ENCODE measurements at regions not wholly inside any gene's neighbourhood (a gene's known extent, or its start where the extent isn't known, plus 50 kb on each side); places are given as distances from the start of the nearest gene placed in this dataset.

DNA sequence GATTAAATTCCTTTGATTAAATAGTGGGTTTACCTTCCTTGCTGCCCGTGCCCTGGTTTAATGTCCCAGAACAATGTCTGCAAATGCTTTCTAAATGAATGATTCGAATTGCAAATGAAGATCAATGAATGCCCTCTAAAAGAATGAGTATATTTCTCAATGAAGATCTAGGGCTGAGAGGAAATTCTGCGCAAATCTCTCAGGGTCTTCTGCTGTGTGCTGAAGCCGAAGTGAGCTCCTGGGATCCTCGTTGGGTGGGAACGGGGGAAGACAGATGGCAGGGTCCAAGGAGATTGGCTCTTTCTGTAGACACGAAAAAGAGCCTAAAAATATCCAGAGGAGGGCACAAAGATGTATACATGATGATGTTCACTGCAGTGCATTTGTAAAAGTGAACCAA, 224.8 kb downstream of the STIM2 start:
- Histone ChIP-seq H3K4me3 (peak overlapping the region in 3 of 4 donors; percentile 7 to 43 (median 32)), H3K36me3 (no peaks in the 10 kb centered on the region), H3K27ac (no peak overlapping the region), H3K27me3 (peaks cover 0 to 39% of the 10 kb centered on the region in 2 donors), H3K9me3 (no peaks in the 10 kb centered on the region), H3K4me1 (peaks cover 0 to 21% (median 6%) of the 10 kb centered on the region in 4 donors)
- TF ChIP-seq POLR2A (IDR thresholded peaks at IDR 0.05) (no peak), EP300 (IDR thresholded peaks at IDR 0.05) (no peak)
- TF ChIP-seq, protein P1, sequence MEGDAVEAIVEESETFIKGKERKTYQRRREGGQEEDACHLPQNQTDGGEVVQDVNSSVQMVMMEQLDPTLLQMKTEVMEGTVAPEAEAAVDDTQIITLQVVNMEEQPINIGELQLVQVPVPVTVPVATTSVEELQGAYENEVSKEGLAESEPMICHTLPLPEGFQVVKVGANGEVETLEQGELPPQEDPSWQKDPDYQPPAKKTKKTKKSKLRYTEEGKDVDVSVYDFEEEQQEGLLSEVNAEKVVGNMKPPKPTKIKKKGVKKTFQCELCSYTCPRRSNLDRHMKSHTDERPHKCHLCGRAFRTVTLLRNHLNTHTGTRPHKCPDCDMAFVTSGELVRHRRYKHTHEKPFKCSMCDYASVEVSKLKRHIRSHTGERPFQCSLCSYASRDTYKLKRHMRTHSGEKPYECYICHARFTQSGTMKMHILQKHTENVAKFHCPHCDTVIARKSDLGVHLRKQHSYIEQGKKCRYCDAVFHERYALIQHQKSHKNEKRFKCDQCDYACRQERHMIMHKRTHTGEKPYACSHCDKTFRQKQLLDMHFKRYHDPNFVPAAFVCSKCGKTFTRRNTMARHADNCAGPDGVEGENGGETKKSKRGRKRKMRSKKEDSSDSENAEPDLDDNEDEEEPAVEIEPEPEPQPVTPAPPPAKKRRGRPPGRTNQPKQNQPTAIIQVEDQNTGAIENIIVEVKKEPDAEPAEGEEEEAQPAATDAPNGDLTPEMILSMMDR (IDR thresholded peaks at IDR 0.05), result no peak
- no peak for DNase-seq (ENCODE audit: low spot score in 2 of 2)
- 33 to 45% methylated on average over 7 of the region's 7 CpGs for WGBS, 2 donors

DNA sequence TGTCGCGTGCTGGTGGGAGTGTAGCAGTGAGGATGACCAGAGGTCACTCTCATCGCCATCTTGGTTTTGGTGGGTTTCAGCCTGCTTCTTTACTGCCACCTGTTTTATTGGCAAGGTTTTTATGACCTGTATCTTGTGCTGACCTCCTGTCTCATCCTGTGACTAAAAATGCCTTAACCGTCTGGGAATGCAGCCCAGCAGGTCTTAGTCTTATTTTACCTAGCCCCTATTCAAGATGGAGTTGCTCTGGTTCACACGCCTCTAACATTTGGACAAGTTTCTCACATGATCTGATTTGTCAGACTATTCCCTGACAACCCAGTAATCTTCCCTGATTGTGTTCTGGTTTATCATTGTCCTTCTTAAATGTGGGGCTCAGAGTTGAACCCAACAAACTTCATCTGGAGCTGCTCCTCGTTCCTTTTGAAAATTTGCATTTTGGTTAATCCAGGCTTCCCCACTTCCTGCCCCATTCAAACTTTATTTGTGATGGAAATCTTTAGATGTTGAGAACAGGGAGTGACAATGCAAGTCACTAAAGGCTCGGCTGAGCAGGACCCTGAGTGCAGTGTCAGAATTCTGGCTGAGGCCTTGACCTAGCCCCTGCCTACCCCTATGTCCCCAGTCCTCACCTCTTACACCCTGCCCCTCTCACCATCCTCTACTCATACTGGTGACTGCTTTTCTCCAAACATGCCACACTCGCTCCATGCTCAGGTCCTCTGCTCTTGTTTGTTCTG, 226.8 kb downstream of the STIM2 start:
- 89 to 92% methylated on average over 8 of the region's 8 CpGs for WGBS, 2 donors
- no peak for TF ChIP-seq POLR2A (IDR thresholded peaks at IDR 0.05)
- TF ChIP-seq, protein P1 (IDR thresholded peaks at IDR 0.05), result no peak
- TF ChIP-seq EP300 (IDR thresholded peaks at IDR 0.05), result no peak

DNA sequence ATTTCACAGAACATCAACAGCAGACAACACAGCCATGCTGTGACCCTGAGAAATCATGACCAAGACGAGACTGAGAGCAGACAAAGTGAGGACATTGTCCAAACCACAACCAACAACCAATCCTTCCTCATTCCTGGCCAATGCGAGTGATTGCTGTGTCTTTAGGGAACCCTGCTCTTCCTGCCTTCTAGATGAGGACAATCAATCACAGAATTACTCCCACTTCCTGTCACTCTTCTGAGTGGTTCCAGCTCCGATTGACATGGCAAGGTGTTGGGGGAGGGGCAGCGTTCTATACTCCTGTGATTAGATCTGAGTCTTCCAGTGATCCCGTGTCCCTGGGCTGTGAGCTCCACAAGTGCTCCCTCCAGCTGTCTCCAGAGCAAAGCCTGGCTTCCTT, 227.8 kb downstream of the STIM2 start:
- Histone ChIP-seq H3K4me3 (no peak overlapping the region), H3K36me3 (no peaks in the 10 kb centered on the region), H3K4me1 (peaks cover 0 to 16% (median 6%) of the 10 kb centered on the region in 4 donors), H3K9me3 (no peaks in the 10 kb centered on the region), H3K27ac (no peak overlapping the region), H3K27me3 (peaks cover 0 to 50% of the 10 kb centered on the region in 2 donors)
- no peak for DNase-seq (ENCODE audit: low spot score in 2 of 2)
- 29 to 39% methylated on average over 5 of the region's 5 CpGs for WGBS, 2 donors
- TF ChIP-seq EP300 (IDR thresholded peaks at IDR 0.05), result no peak

More for the DNA sequence above, 226.8 kb downstream of the STIM2 start:
- Histone ChIP-seq H3K9me3 (no peaks in the 10 kb centered on the region), H3K27ac (no peak overlapping the region), H3K4me3 (no peak overlapping the region), H3K27me3 (peaks cover 0 to 50% of the 10 kb centered on the region in 2 donors), H3K36me3 (no peaks in the 10 kb centered on the region), H3K4me1 (peaks cover 0 to 16% (median 6%) of the 10 kb centered on the region in 4 donors)
- DNase-seq (ENCODE audit: low spot score in 2 of 2), result no peak

DNA sequence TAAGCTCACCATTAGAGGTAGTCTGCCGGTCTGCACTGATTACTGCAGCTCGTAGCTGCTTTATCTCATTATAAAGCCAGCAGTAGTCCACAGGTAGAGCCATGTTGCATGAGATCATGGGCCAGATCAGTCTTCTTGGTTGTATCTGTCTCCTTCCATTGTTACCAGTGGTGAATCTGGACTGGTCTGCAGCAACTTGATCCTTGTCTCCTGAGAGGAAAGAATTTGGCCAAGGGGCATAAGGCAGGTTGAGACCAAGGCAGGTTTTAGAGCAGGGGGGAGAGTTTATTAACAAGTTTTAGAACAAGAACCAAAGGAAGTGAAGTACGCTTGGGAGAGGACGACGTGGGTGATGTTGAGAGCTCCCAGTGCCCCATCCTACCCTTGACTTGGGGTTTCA, 228.5 kb downstream of the STIM2 start:
- H3K4me1 ChIP-seq, result peaks cover 0 to 15% (median 6%) of the 10 kb centered on the region in 4 donors
- H3K27ac ChIP-seq, result no peak overlapping the region
- no peaks in the 10 kb centered on the region for H3K36me3 ChIP-seq
- no peak for DNase-seq (ENCODE audit: low spot score in 2 of 2)
- peaks cover 0 to 48% of the 10 kb centered on the region in 2 donors for H3K27me3 ChIP-seq
- H3K4me3 ChIP-seq, result no peak overlapping the region
- 93 to 95% methylated on average over 5 of the region's 5 CpGs for WGBS, 2 donors
- no peak for TF ChIP-seq EP300 (IDR thresholded peaks at IDR 0.05)
- TF ChIP-seq, protein P1 (IDR thresholded peaks at IDR 0.05), result no peak
- no peak for TF ChIP-seq POLR2A (IDR thresholded peaks at IDR 0.05)
- H3K9me3 ChIP-seq, result no peaks in the 10 kb centered on the region

GRCh38 chr4:27090406-27090805, 229.8 kb downstream of the STIM2 start:
- no peaks in the 10 kb centered on the region for H3K9me3 ChIP-seq
- no peak for DNase-seq (ENCODE audit: low spot score in 2 of 2)
- TF ChIP-seq EP300 (IDR thresholded peaks at IDR 0.05), result no peak
- TF ChIP-seq, protein P1 (IDR thresholded peaks at IDR 0.05), result no peak
- TF ChIP-seq POLR2A (IDR thresholded peaks at IDR 0.05), result no peak
- WGBS, 2 donors, result 58 to 64% methylated on average over 6 of the region's 6 CpGs
- H3K27ac ChIP-seq, result no peak overlapping the region
- H3K36me3 ChIP-seq, result no peaks in the 10 kb centered on the region
- H3K4me1 ChIP-seq, result peaks cover 0 to 3% (median under 1%) of the 10 kb centered on the region in 4 donors
- H3K4me3 ChIP-seq, result no peak overlapping the region
- H3K27me3 ChIP-seq, result peaks cover 0 to 37% of the 10 kb centered on the region in 2 donors

Measured in tibial nerve (tissue), 4 donors.